ENCODE measurements at regions not wholly inside any gene's neighbourhood (a gene's known extent, or its start where the extent isn't known, plus 50 kb on each side); places are given as distances from the start of the nearest gene placed in this dataset.

GRCh38 chr4:100041646-100042045 is 91.6 kb upstream of the H2AZ1 start:
- no peak overlapping the region for H3K4me3 ChIP-seq
- H3K27me3 ChIP-seq (ENCODE audit: low read depth), result no peaks in the 10 kb centered on the region
- no peaks in the 10 kb centered on the region for H3K4me1 ChIP-seq
- H3K36me3 ChIP-seq, result no peaks in the 10 kb centered on the region
- H3K27ac ChIP-seq, result no peak overlapping the region
- no peak for TF ChIP-seq CTCF (IDR thresholded peaks at IDR 0.05)
- no peak for DNase-seq
- intact Hi-C loops (cut with DNase I), result no loop called here
- no peaks in the 10 kb centered on the region for H3K9me3 ChIP-seq
- peak; percentile 21 to 62 for ATAC-seq

DNA sequence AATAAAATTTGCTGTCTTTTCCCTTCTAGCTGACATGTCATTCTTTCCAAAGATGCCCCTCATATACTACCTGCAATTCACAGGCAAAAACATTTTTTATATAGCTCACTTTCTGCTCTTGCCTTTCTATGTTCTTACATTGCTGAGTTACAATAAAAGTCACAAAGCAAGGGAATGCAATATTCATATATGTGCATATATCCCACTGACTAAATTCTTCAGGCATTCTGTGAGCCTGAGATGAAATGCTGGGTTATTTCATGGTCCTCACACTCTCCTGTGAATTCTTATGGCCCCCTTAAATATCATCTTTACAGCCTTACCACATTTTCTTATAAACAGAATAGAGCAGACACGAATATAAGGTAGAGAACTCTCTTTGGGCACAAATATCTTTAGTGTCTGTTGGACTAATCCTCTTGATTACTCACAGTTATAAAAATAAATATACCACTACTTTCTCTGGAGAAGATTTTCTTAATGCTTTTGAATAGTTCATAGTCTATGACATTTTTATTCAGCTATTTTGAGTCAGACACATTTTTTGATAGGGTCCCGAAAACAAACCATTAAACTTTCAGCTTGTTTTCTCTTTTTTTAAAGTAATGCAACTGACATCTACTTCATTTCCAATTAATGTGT is 84.1 kb upstream of the H2AZ1 start:
- H3K27ac ChIP-seq, result no peak overlapping the region
- DNase-seq (no peak), ATAC-seq (no peak)
- no peaks in the 10 kb centered on the region for H3K4me1 ChIP-seq
- intact Hi-C loops (cut with DNase I), result no loop called here
- H3K27me3 ChIP-seq (ENCODE audit: low read depth), result no peaks in the 10 kb centered on the region
- H3K36me3 ChIP-seq, result no peaks in the 10 kb centered on the region
- TF ChIP-seq CTCF (IDR thresholded peaks at IDR 0.05), result no peak
- no peaks in the 10 kb centered on the region for H3K9me3 ChIP-seq
- no peak overlapping the region for H3K4me3 ChIP-seq

DNA sequence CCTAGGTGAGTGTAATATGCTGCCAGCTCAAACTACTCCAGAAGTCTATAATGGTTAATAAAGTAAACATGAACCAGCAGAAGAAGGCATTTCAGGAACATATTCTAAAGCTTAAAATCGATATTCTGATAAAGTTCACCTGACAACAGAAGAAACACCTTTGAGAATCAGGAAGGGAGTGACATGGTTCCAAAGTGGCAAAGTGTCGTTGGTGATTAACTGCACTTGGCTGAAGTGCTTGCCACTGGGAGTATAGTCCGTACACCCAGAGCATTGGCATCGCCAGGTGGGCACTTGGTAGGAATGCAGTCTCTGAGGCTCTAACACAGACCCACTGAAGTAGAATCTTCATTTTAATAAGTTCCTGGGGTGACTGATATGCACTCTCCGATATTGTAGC is 76.0 kb upstream of the H2AZ1 start:
- H3K27ac ChIP-seq, result no peak overlapping the region
- intact Hi-C loops (cut with DNase I), result no loop called here
- DNase-seq (no peak), ATAC-seq (no peak)
- no peaks in the 10 kb centered on the region for H3K4me1 ChIP-seq
- no peaks in the 10 kb centered on the region for H3K9me3 ChIP-seq
- H3K27me3 ChIP-seq (ENCODE audit: low read depth), result no peaks in the 10 kb centered on the region
- no peaks in the 10 kb centered on the region for H3K36me3 ChIP-seq
- H3K4me3 ChIP-seq, result no peak overlapping the region
- no peak for TF ChIP-seq CTCF (IDR thresholded peaks at IDR 0.05)

DNA sequence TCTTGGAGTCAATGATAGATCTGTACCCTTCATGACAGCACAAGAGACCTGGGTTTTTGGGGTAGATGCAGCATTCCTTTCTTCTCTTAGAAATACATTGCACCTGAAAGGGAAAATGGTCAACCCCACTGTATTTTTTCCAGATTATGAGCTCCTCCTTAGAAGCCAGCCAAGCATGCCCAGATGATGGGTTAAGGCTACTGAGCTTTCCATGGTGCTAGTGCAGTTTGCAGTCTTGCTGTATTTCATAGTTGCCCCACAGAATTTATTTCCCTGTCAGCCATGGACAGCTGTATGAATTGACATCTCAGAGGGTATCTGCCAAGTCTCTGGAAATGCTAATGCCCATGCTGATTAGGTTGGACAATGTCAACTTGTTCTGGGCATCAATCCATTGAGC is 73.7 kb upstream of the H2AZ1 start:
- TF ChIP-seq CTCF (IDR thresholded peaks at IDR 0.05), result no peak
- H3K36me3 ChIP-seq, result no peaks in the 10 kb centered on the region
- intact Hi-C loops (cut with DNase I), result no loop called here

GRCh38 chr4:100022792-100023222 is 72.7 kb upstream of the H2AZ1 start:
- no peak overlapping the region for H3K27ac ChIP-seq
- no peaks in the 10 kb centered on the region for H3K27me3 ChIP-seq (ENCODE audit: low read depth)
- no peaks in the 10 kb centered on the region for H3K4me1 ChIP-seq
- intact Hi-C loops (cut with DNase I), result no loop called here
- no peak for TF ChIP-seq CTCF (IDR thresholded peaks at IDR 0.05)
- no peaks in the 10 kb centered on the region for H3K36me3 ChIP-seq
- no peak for ATAC-seq
- DNase-seq, result no peak
- H3K9me3 ChIP-seq, result no peaks in the 10 kb centered on the region
- no peak overlapping the region for H3K4me3 ChIP-seq

More for the DNA sequence above, 73.7 kb upstream of the H2AZ1 start:
- DNase-seq (no peak), ATAC-seq (no peak)
- no peak overlapping the region for H3K4me3 ChIP-seq
- H3K27me3 ChIP-seq (ENCODE audit: low read depth), result no peaks in the 10 kb centered on the region
- H3K9me3 ChIP-seq, result no peaks in the 10 kb centered on the region
- H3K27ac ChIP-seq, result no peak overlapping the region
- no peaks in the 10 kb centered on the region for H3K4me1 ChIP-seq

Data from lower lobe of right lung (tissue), 2 donors.